ENCODE measurements at regions not wholly inside any gene's neighbourhood (a gene's known extent, or its start where the extent isn't known, plus 50 kb on each side); places are given as distances from the start of the nearest gene placed in this dataset.

DNA sequence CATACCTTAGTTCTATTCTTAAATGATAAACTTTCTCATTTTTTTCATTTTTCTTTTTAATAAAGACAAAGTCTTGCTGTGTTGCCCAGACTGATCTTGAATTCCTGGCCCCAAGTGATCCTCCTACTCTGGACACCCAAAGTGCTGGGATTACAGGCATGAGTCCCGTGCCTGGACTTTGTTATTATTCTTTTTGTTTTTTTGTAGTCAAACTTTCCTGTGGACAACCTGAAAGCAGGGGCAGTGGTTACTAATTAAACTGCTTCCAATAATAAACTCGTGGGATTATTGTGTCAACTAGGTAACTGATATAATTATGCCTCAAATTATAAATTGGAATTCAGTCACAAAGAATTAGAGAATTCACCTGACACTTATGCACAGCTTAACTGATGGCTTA, 107.8 kb upstream of the RAPGEF2 start:
- Mint-ChIP-seq H3K27ac (no peak overlapping the region), H3K9me3 (no peaks in the 10 kb centered on the region), H3K4me3 (no peak overlapping the region), H3K36me3 (ENCODE audit: low read depth) (no peaks in the 10 kb centered on the region), H3K4me1 (ENCODE audit: low read depth) (peaks cover 32% of the 10 kb centered on the region), H3K27me3 (ENCODE audit: insufficient read depth) (peaks cover 8% of the 10 kb centered on the region)
- TF ChIP-seq, protein P1, sequence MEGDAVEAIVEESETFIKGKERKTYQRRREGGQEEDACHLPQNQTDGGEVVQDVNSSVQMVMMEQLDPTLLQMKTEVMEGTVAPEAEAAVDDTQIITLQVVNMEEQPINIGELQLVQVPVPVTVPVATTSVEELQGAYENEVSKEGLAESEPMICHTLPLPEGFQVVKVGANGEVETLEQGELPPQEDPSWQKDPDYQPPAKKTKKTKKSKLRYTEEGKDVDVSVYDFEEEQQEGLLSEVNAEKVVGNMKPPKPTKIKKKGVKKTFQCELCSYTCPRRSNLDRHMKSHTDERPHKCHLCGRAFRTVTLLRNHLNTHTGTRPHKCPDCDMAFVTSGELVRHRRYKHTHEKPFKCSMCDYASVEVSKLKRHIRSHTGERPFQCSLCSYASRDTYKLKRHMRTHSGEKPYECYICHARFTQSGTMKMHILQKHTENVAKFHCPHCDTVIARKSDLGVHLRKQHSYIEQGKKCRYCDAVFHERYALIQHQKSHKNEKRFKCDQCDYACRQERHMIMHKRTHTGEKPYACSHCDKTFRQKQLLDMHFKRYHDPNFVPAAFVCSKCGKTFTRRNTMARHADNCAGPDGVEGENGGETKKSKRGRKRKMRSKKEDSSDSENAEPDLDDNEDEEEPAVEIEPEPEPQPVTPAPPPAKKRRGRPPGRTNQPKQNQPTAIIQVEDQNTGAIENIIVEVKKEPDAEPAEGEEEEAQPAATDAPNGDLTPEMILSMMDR (IDR thresholded peaks at IDR 0.05) = no peak
- DNase-seq = no peak

DNA sequence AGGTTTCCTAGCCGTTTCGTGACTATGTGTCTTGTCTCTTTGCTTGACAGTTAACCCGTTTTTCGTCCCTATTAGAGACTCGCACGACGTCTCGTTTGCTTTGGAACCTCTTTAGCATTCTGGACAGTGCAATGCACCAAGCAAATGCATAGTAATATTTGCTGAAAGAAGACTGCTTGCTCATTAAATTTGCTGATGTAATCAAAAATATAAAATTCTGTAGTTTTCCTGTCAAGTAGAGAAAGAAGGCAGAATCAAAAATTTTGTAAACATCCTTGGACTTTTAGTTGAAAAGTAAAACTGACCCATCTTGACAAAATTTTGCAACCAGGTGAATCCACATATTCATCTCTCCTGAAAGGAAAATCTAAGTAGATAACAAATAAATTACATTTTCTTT, 106.9 kb upstream of the RAPGEF2 start:
- H3K4me3 Mint-ChIP-seq = no peak overlapping the region
- peaks cover 4% of the 10 kb centered on the region for H3K27me3 Mint-ChIP-seq (ENCODE audit: insufficient read depth)
- no peaks in the 10 kb centered on the region for H3K36me3 Mint-ChIP-seq (ENCODE audit: low read depth)
- H3K9me3 Mint-ChIP-seq = no peaks in the 10 kb centered on the region
- TF ChIP-seq, protein P1 (IDR thresholded peaks at IDR 0.05) = no peak
- H3K4me1 Mint-ChIP-seq (ENCODE audit: low read depth) = peaks cover 32% of the 10 kb centered on the region
- no peak for DNase-seq
- no peak overlapping the region for H3K27ac Mint-ChIP-seq

DNA sequence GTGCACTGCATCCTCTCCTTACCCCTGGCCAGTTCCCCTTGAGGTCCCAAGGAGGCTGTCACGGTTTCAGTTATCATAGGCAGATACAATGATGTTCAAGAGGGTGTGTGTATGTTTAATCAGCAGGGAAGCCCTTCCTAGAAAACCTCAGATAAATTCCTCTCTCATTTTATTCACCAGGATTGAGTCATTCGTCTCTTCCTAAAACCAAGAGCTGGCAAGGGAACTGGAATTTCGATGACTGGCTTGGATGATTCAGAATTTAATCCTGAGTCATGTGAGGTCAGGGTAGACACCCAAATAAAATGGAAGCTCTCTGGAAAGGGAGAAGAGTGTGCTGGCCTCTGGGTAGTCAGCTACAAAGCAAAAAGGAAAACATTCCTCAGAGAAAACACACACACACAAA, 106.2 kb upstream of the RAPGEF2 start:
- Mint-ChIP-seq H3K27ac (peak overlapping the region; percentile 47), H3K4me1 (ENCODE audit: low read depth) (peaks cover 32% of the 10 kb centered on the region), H3K36me3 (ENCODE audit: low read depth) (no peaks in the 10 kb centered on the region), H3K4me3 (0 out of 2 replicates have a peak overlapping the region, but pooled peaks have one; percentile 1), H3K27me3 (ENCODE audit: insufficient read depth) (peaks cover 4% of the 10 kb centered on the region), H3K9me3 (no peaks in the 10 kb centered on the region)
- peak; percentile 97 for DNase-seq
- TF ChIP-seq, protein P1 (IDR thresholded peaks at IDR 0.05) = no peak

DNA sequence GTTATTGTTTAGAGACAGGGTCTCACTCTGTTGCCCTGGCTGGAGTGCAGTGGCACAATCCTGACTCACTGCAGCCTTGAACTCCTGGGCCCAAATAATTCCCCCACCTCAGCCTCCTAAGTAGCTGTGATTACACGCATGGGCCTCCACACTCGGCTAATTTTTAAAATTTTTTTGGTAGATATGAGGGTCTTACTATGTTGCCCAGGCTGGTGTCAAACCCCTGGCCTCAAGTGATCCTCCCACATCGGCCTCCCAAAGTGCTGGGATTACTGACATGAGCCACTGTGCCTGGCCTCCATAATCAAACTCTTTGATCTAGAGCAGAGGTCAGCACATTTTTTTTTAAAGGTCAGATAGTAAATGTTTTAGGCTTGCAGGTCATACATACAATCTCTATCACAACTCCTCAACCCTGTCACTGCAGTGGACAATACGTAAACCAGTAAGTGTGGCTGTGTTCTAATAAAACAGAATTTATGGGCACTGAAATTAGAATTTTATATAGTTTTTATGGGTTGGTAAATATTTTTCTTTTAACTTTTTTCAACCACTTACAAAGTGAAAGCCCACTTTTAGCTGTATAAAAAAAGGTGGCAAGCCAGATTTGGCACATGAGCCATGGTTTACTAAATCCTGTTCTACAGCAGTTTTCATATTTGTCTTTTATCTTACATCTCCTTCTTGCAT, 105.1 kb upstream of the RAPGEF2 start:
- no peak for DNase-seq
- H3K27ac Mint-ChIP-seq = peak overlapping the region; percentile 33; the same call in 1 of the 2 replicates
- H3K4me1 Mint-ChIP-seq (ENCODE audit: low read depth) = peaks cover 34% of the 10 kb centered on the region
- H3K4me3 Mint-ChIP-seq = no peak overlapping the region
- no peaks in the 10 kb centered on the region for H3K36me3 Mint-ChIP-seq (ENCODE audit: low read depth)
- TF ChIP-seq, protein P1 (IDR thresholded peaks at IDR 0.05) = no peak
- no peaks in the 10 kb centered on the region for H3K9me3 Mint-ChIP-seq
- H3K27me3 Mint-ChIP-seq (ENCODE audit: insufficient read depth) = no peaks in the 10 kb centered on the region

DNA sequence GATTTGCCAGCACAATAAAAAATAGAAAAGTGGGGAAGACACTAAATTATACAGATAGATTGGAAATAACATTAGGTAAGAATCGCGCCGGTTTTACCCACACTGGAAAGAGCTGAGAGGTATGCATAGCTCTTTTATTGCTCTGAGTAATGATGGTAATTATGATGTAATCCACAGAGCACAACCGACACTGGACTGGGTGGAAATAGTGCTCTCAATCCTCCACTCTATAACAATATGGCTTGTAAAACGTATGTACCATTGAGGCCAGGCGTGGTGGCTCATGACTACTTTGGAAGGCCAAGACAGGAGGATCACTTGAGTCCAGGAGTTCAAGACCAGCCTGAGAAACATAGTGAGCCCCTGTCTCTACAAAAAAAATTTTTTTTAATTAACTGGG, 104.3 kb upstream of the RAPGEF2 start:
- Mint-ChIP-seq H3K36me3 (ENCODE audit: low read depth) (no peaks in the 10 kb centered on the region), H3K4me1 (ENCODE audit: low read depth) (peaks cover 43% of the 10 kb centered on the region), H3K27me3 (ENCODE audit: insufficient read depth) (no peaks in the 10 kb centered on the region), H3K27ac (no peak overlapping the region; the same call in 1 of the 2 replicates), H3K4me3 (no peak overlapping the region), H3K9me3 (no peaks in the 10 kb centered on the region)
- DNase-seq = peak; percentile 66
- TF ChIP-seq, protein P1 (IDR thresholded peaks at IDR 0.05) = no peak
